DMS114 treated with DMSO at 0.1 percent for 48 hours (cell line): ENCODE measurements at regions not wholly inside any gene's neighbourhood (a gene's known extent, or its start where the extent isn't known, plus 50 kb on each side); places are given as distances from the start of the nearest gene placed in this dataset.
"Not testable (repeated sequence)": the region's sequence is repeated elsewhere in the genome, so short reads cannot be mapped to it uniquely, and the experiment has no call there.

Experiments used
- DNase-seq: peaks from one replicate; lab custom pipeline; 2025; ENCODE audit not compliant: unreplicated experiment; lab: John Stamatoyannopoulos, UW

GRCh38 chr9:71514344-71514975 is 253.9 kb downstream of the CEMIP2 start:
- DNase-seq, result no peak

- DNase-seq, result no peak
These were observed 259.3 kb downstream of the CEMIP2 start for GRCh38 chr9:71509054-71509453.

- not testable (repeated sequence) for DNase-seq
These were observed 260.2 kb downstream of the CEMIP2 start for GRCh38 chr9:71508141-71508540.

GRCh38 chr9:71506821-71507220 is 261.5 kb downstream of the CEMIP2 start:
- DNase-seq, result no peak

GRCh38 chr9:71504636-71505035 is 263.7 kb downstream of the CEMIP2 start:
- DNase-seq, result no peak

GRCh38 chr9:71498691-71499090 is 269.6 kb downstream of the CEMIP2 start:
- no peak for DNase-seq

GRCh38 chr9:71490810-71491209 is 277.5 kb downstream of the CEMIP2 start:
- no peak for DNase-seq

GRCh38 chr9:71487061-71487460 is 281.3 kb downstream of the CEMIP2 start:
- DNase-seq, result no peak

GRCh38 chr9:71485326-71485725 is 283.0 kb downstream of the CEMIP2 start:
- DNase-seq, result no peak

- DNase-seq, result no peak
These were observed 284.9 kb downstream of the CEMIP2 start for GRCh38 chr9:71483436-71483835.

- no peak for DNase-seq
These were observed 288.7 kb downstream of the CEMIP2 start for GRCh38 chr9:71479621-71480020.

GRCh38 chr9:71472400-71472799 is 295.9 kb downstream of the CEMIP2 start:
- DNase-seq, result no peak

GRCh38 chr9:71465392-71465791 is 302.9 kb downstream of the CEMIP2 start:
- DNase-seq, result no peak

- DNase-seq, result no peak
These were observed 309.2 kb downstream of the CEMIP2 start for GRCh38 chr9:71459082-71459481.

- no peak for DNase-seq
These were observed 321.6 kb downstream of the CEMIP2 start for GRCh38 chr9:71446473-71447411.

- DNase-seq, result no peak
These were observed 322.2 kb downstream of the CEMIP2 start for GRCh38 chr9:71446106-71446472.

- no peak for DNase-seq
These were observed 321.5 kb upstream of the TRPM3 start for GRCh38 chr9:71442937-71443336.

GRCh38 chr9:71441266-71441665 is 319.8 kb upstream of the TRPM3 start:
- no peak for DNase-seq

GRCh38 chr9:71431931-71432330 is 310.5 kb upstream of the TRPM3 start:
- DNase-seq, result no peak

GRCh38 chr9:71407341-71407740 is 285.9 kb upstream of the TRPM3 start:
- not testable (repeated sequence) for DNase-seq

- DNase-seq, result no peak
These were observed 281.7 kb upstream of the TRPM3 start for GRCh38 chr9:71403106-71403505.

GRCh38 chr9:71393005-71393404 is 271.6 kb upstream of the TRPM3 start:
- no peak for DNase-seq
